HCT116 (cell line): ENCODE measurements at regions not wholly inside any gene's neighbourhood (a gene's known extent, or its start where the extent isn't known, plus 50 kb on each side); places are given as distances from the start of the nearest gene placed in this dataset.

Experiments
- ATAC-seq: fragments of 200-7000 bp; cut with Tn5 transposase; 2 replicates; pipeline ENCODE4 v1.9.1; 2020; ENCODE audit warnings: mild to moderate bottlenecking, moderate library complexity
- BruUV-seq: library from RNA; stranded (reverse); fragments of 400-500 nt; replicated peaks from 2 replicates; lab custom pipeline; 2021; lab: Mats Ljungman, UMichigan
- CTCF ChIA-PET: fragments of 300-600 bp; sonication (Branson Sonifier 250); formaldehyde crosslinking; loops from one replicate; lab custom pipeline; 2021; ENCODE audit warnings: antibody characterized with exemption; lab: Charles Lee
- POLR2A ChIA-PET: fragments of 300-600, 350-600 bp; sonication (Branson Sonifier 250); formaldehyde crosslinking; loops from one replicate; lab custom pipeline; 2021; ENCODE audit warnings: antibody characterized with exemption; lab: Charles Lee
- RAD21 ChIA-PET, 2 experiments: fragments of 300-600 bp; sonication (Branson Sonifier 250); formaldehyde crosslinking; loops; one replicate each; lab custom pipeline; 2023; ENCODE audit warnings: low total read pairs in 2 of 2; ENCODE audit not compliant: uncharacterized antibody in 2 of 2, unreplicated experiment in 2 of 2, low non-redundant PET in 1 of 2; lab: Charles Lee
- DNase-seq: peaks from one replicate; pipeline ENCODE4 v3.0.0-alpha.2; 2010; ENCODE audit warnings: low read depth, low spot score
- H2AFZ ChIP-seq: fragments of 200-600 bp; shearing (Covaris generic), sonication (generic); 2 replicates; pipeline ENCODE4 v1.6.1; 2017; ENCODE audit warnings: low read depth, mixed run types, mixed read lengths, antibody characterized with exemption, low read length; ENCODE audit not compliant: poor library complexity, severe bottlenecking
- H3K27ac ChIP-seq: 2 replicates; pipeline ENCODE4 v1.5.1; 2012; ENCODE audit warnings: low read depth, low read length
- H3K27me3 ChIP-seq: fragments of 200-600 bp; sonication (generic); 2 replicates; pipeline ENCODE4 v1.6.1; 2016; ENCODE audit warnings: mixed run types, low read length, mixed read lengths; ENCODE audit not compliant: insufficient read depth
- H3K36me3 ChIP-seq, 2 experiments: fragments of 200-500 bp in 1 of 2; fragments of 200-600 bp in 1 of 2; sonication (Bioruptor generic) in 1 of 2; sonication (generic) in 1 of 2; 2 replicates each; pipeline versions ENCODE4 v1.5.1 to v1.6.1; 2014 to 2016; ENCODE audit warnings: low read length in 2 of 2, inconsistent platforms in 1 of 2, mixed read lengths in 1 of 2, mixed run types in 1 of 2; ENCODE audit not compliant: insufficient read depth in 2 of 2, control insufficient read depth in 1 of 2
- H3K4me1 ChIP-seq, 2 experiments: fragments of 200-600 bp in 1 of 2; sonication (generic) in 1 of 2; 2 replicates each; pipeline versions ENCODE4 v1.5.1 to v1.6.1; 2012 to 2017; ENCODE audit warnings: low read length in 2 of 2, inconsistent platforms in 1 of 2, mild to moderate bottlenecking in 1 of 2, mixed read lengths in 1 of 2, mixed run types in 1 of 2, moderate library complexity in 1 of 2; ENCODE audit not compliant: insufficient read depth in 2 of 2, control insufficient read depth in 1 of 2
- H3K4me2 ChIP-seq: fragments of 200-600 bp; sonication (generic); 2 replicates; pipeline ENCODE4 v1.6.1; 2017; ENCODE audit warnings: mixed run types, low read length, mixed read lengths
- H3K4me3 ChIP-seq, 2 experiments: fragments of 200-600 bp in 1 of 2; sonication (generic) in 1 of 2; replicated peaks in 1 of 2; 2 replicates each; pipeline ENCODE4 v1.5.1; 2011 to 2016; ENCODE audit warnings: low read length in 2 of 2, control low read depth in 1 of 2, low read depth in 1 of 2, mild to moderate bottlenecking in 1 of 2, mixed read lengths in 1 of 2, mixed run types in 1 of 2
- H3K79me2 ChIP-seq: fragments of 200-600 bp; sonication (generic); 2 replicates; pipeline ENCODE4 v1.6.1; 2017; ENCODE audit warnings: mild to moderate bottlenecking, mixed run types, low read length, moderate library complexity, mixed read lengths; ENCODE audit not compliant: insufficient read depth
- H3K9ac ChIP-seq: fragments of 200-600 bp; sonication (generic); 2 replicates; pipeline ENCODE4 v1.6.1; 2016; ENCODE audit warnings: low read length, mixed read lengths
- H3K9me2 ChIP-seq: fragments of 200-600 bp; sonication (generic), shearing (Covaris generic); 2 replicates; pipeline ENCODE4 v1.6.1; 2017; ENCODE audit warnings: mixed run types, mild to moderate bottlenecking, moderate library complexity; ENCODE audit not compliant: insufficient read depth
- H3K9me3 ChIP-seq, 2 experiments: fragments of 200-500 bp in 1 of 2; fragments of 200-600 bp in 1 of 2; sonication (Bioruptor generic) in 1 of 2; sonication (generic) in 1 of 2; 2 replicates each; pipeline ENCODE4 v1.6.1; 2014 to 2017; ENCODE audit warnings: low read length in 2 of 2, mixed read lengths in 2 of 2, inconsistent platforms in 1 of 2, low read depth in 1 of 2, mild to moderate bottlenecking in 1 of 2, mixed run types in 1 of 2, moderate library complexity in 1 of 2; ENCODE audit not compliant: control insufficient read depth in 1 of 2, insufficient read depth in 1 of 2
- H4K20me1 ChIP-seq: fragments of 200-600 bp; sonication (generic), shearing (Covaris generic); 2 replicates; pipeline ENCODE4 v1.6.1; 2017; ENCODE audit warnings: mixed run types, mild to moderate bottlenecking, moderate library complexity; ENCODE audit not compliant: insufficient read depth
- ATF3 ChIP-seq: IDR thresholded peaks from 2 replicates; pipeline ENCODE4 v1.6.1; 2012
- CBX3 ChIP-seq: IDR thresholded peaks from 2 replicates; pipeline ENCODE4 v1.6.1; 2012; ENCODE audit warnings: low read depth
- CTCF ChIP-seq, 3 experiments: fragments of 200-600 bp in 1 of 3; sonication (generic) in 1 of 3; IDR thresholded peaks in 2 of 3; conservative IDR thresholded peaks in 1 of 3; 2 replicates each; pipeline ENCODE4 v1.5.1; 2012 to 2017; ENCODE audit warnings: low read depth in 2 of 3, low read length in 2 of 3, antibody characterized with exemption in 1 of 3, borderline replicate concordance in 1 of 3, control low read depth in 1 of 3, mild to moderate bottlenecking in 1 of 3, mixed read lengths in 1 of 3, mixed run types in 1 of 3, moderate library complexity in 1 of 3; ENCODE audit not compliant: insufficient read depth in 1 of 3
- EGR1 ChIP-seq: IDR thresholded peaks from 2 replicates; pipeline ENCODE4 v1.6.1; 2012; ENCODE audit warnings: low read depth
- EZH2 ChIP-seq: fragments of 200-600 bp; sonication (generic); IDR thresholded peaks from 2 replicates; pipeline ENCODE4 v1.6.1; 2017; ENCODE audit warnings: antibody characterized with exemption, mixed run types
- EZH2phosphoT487 ChIP-seq: fragments of 200-600 bp; IDR thresholded peaks from 2 replicates; pipeline ENCODE4 v1.6.1; 2018; ENCODE audit warnings: antibody characterized with exemption, borderline replicate concordance
- JUND ChIP-seq: IDR thresholded peaks from 2 replicates; pipeline ENCODE4 v1.6.1; 2012
- POLR2A ChIP-seq: IDR thresholded peaks from 2 replicates; pipeline ENCODE4 v1.7.0; 2011; ENCODE audit warnings: borderline replicate concordance; ENCODE audit not compliant: insufficient read depth, insufficient read length; ENCODE audit errors: extremely low read depth
- POLR2AphosphoS5 ChIP-seq: IDR thresholded peaks from 2 replicates; pipeline ENCODE4 v1.6.1; 2011; ENCODE audit warnings: mild to moderate bottlenecking, low read depth, low read length, moderate library complexity
- RAD21 ChIP-seq: IDR thresholded peaks from 2 replicates; pipeline ENCODE4 v1.6.1; 2012; ENCODE audit warnings: low read depth, mild to moderate bottlenecking
- REST ChIP-seq: IDR thresholded peaks from 2 replicates; pipeline ENCODE4 v1.6.1; 2012; ENCODE audit warnings: low read depth
- SIN3A ChIP-seq: IDR thresholded peaks from 2 replicates; pipeline ENCODE4 v1.6.1; 2012; ENCODE audit warnings: low read depth
- YY1 ChIP-seq: IDR thresholded peaks from 2 replicates; pipeline ENCODE4 v1.6.1; 2011; ENCODE audit warnings: low read length, low read depth, moderate library complexity, mild to moderate bottlenecking; ENCODE audit not compliant: insufficient replicate concordance; ENCODE audit errors: extremely low read depth
- ZNF274 ChIP-seq: fragments of 200-500 bp; sonication (Bioruptor generic); IDR thresholded peaks from 2 replicates; pipeline ENCODE4 v1.6.1; 2014; ENCODE audit warnings: mild to moderate bottlenecking, low read depth, low read length, inconsistent platforms
- intact Hi-C: fragments of 100-400 bp; cut with micrococcal nuclease; formaldehyde crosslinking; loops from 2 replicates; pipeline ENCODE4 v1.10.0; 2022

GRCh38 chr2:52369178-52369577 is 1337.2 kb upstream of the NRXN1 start (continued):
- TF ChIP-seq REST, result no peak

GRCh38 chr2:52368141-52368540 is 1336.2 kb upstream of the NRXN1 start:
- Histone ChIP-seq H3K79me2 (no peaks in the 10 kb centered on the region), H3K36me3 (no peaks in the 10 kb centered on the region), H3K9ac (no peak overlapping the region), H4K20me1 (no peaks in the 10 kb centered on the region), H3K27ac (no peak overlapping the region), H3K27me3 (no peaks in the 10 kb centered on the region), H3K4me2 (no peak overlapping the region), H3K4me3 (no peak overlapping the region), H2AFZ (no peak overlapping the region), H3K9me3 (peaks cover 0 to 8% of the 10 kb centered on the region in 2 experiments; a peak in 1 of 4 replicates), H3K9me2 (no peaks in the 10 kb centered on the region), H3K4me1 (no peaks in the 10 kb centered on the region)
- no TSS peak for BruUV-seq
- RAD21 ChIA-PET, result no interaction called here
- no peak for TF ChIP-seq EZH2
- no peak for TF ChIP-seq SIN3A
- TF ChIP-seq ATF3, result no peak
- no peak for TF ChIP-seq ZNF274
- no peak for TF ChIP-seq YY1
- TF ChIP-seq POLR2A, result no peak
- no peak for TF ChIP-seq JUND
- no peak for TF ChIP-seq EGR1
- TF ChIP-seq REST, result no peak
- no peak for TF ChIP-seq POLR2AphosphoS5
- TF ChIP-seq CTCF (IDR thresholded peaks at IDR 0.05 in 2 of 3, conservative IDR thresholded peaks at IDR 0.05 in 1 of 3; ENCODE audit: borderline replicate concordance in 1 of 3, insufficient read depth in 1 of 3, low read depth in 2 of 3, low read length in 2 of 3), result no peak
- TF ChIP-seq EZH2phosphoT487, result no peak
- no peak for TF ChIP-seq CBX3
- no peak for TF ChIP-seq RAD21
- CTCF ChIA-PET, result no interaction called here
- intact Hi-C loops, result no loop called here
- ATAC-seq, result no peak
- no peak for DNase-seq
- POLR2A ChIA-PET, result no interaction called here
